H1 (cell line): ENCODE measurements at regions not wholly inside any gene's neighbourhood (a gene's known extent, or its start where the extent isn't known, plus 50 kb on each side); places are given as distances from the start of the nearest gene placed in this dataset.

Experiments
- CHD7 ChIP-seq: fragments of 300-600 bp; sonication (generic); IDR thresholded peaks from 2 replicates; pipeline ENCODE4 v1.7.1; 2012; ENCODE audit warnings: low read length, moderate library complexity, mild to moderate bottlenecking, inconsistent platforms; ENCODE audit not compliant: insufficient replicate concordance

DNA sequence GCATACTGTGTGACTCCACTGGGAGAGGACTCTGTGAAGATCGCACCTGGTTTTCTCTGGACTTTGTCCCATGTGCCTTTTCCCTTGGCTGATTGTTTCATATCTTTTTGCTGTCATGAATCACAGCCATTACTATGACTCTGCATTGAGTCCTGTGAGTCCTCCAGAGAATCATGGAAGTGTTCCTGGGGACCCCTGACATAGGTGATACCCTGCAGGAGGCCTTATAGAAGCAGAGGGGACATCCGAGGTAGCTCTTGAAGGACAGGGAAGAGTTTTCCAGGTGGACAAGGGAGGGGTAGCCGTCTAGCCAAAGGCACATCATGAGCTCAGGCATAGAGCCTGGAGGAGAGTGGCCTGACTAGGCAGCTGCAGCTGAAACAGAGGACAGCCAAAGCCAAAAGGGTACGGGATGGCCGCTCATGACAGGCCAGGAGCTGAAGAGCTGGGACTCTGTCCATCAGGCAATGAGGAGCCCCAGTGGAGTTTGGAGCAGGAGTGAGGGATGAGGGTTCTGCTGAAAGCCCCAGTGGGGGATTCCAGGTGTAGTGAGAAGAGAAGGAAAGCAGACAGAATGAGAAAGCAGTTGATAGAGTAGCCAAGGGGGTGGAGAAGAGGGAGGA lies 86.6 kb upstream of the TOX2 start (continued):
- no peak for TF ChIP-seq CHD7
